Stomach (tissue), 4 donors: ENCODE measurements at regions not wholly inside any gene's neighbourhood (a gene's known extent, or its start where the extent isn't known, plus 50 kb on each side); places are given as distances from the start of the nearest gene placed in this dataset.

ENCODE experiments used
- CTCF ChIP-seq, 7 experiments: fragments of 450-650 bp in 4 of 7; fragments of 200-600 bp in 3 of 7; sonication (generic) in 3 of 7; IDR thresholded peaks; one replicate each; pipeline ENCODE4 v1.5.1; 2016 to 2019; ENCODE audit warnings: antibody characterized with exemption in 7 of 7, control low read depth in 2 of 7, mild to moderate bottlenecking in 1 of 7
- EP300 ChIP-seq: sonication (generic); formaldehyde crosslinking; IDR thresholded peaks from one replicate; pipeline ENCODE4 v1.6.1; 2017; ENCODE audit warnings: antibody characterized with exemption

- TF ChIP-seq CTCF (IDR thresholded peaks at IDR 0.05) (no peak), EP300 (no peak)
Measured at GRCh38 chr1:232111611-232112010, 485.0 kb downstream of the DISC1 start.
